IPS-15b (cell line): ENCODE measurements at regions not wholly inside any gene's neighbourhood (a gene's known extent, or its start where the extent isn't known, plus 50 kb on each side); places are given as distances from the start of the nearest gene placed in this dataset.

Experiments used
- H3K27me3 ChIP-seq: one replicate; pipeline ENCODE4 v1.6.1; 2013; ENCODE audit warnings: low read length; ENCODE audit not compliant: control insufficient read depth, insufficient read depth
- H3K36me3 ChIP-seq: one replicate; pipeline ENCODE4 v1.6.1; 2013; ENCODE audit warnings: low read length; ENCODE audit not compliant: control insufficient read depth, insufficient read depth
- H3K4me1 ChIP-seq: one replicate; pipeline ENCODE4 v1.6.1; 2013; ENCODE audit warnings: mild to moderate bottlenecking, low read length; ENCODE audit not compliant: control insufficient read depth, insufficient read depth
- H3K4me3 ChIP-seq: one replicate; pipeline ENCODE4 v1.5.1; 2013; ENCODE audit warnings: low read depth, low read length
- H3K9ac ChIP-seq: one replicate; pipeline ENCODE4 v1.6.1; 2013; ENCODE audit warnings: low read depth, mild to moderate bottlenecking, low read length
- H3K9me3 ChIP-seq: one replicate; pipeline ENCODE4 v1.6.1; 2013; ENCODE audit warnings: mild to moderate bottlenecking, low read length; ENCODE audit not compliant: control insufficient read depth, insufficient read depth

DNA sequence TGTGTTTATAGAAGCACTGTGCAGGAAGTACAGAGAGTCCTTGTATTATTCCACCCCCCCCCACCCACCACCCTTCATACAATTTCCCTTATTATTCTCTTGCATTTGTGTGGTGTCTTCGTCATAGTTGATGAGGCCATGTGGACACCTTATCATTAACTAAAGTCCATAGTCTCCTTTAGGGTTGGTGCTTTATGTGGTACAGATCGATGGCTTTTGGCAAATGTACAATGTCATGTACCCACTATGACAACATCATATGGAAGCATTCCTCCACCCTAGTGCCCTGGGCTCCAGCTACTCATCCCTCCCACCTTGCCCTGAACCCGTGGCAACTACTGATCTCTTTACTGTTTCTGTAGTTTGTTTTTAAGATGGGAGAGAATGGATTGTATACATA lies 93.8 kb upstream of the HDAC4 start:
- Histone ChIP-seq H3K9me3 (no peaks in the 10 kb centered on the region), H3K36me3 (no peaks in the 10 kb centered on the region), H3K9ac (no peak overlapping the region), H3K4me1 (no peaks in the 10 kb centered on the region), H3K4me3 (no peak overlapping the region), H3K27me3 (no peaks in the 10 kb centered on the region)

DNA sequence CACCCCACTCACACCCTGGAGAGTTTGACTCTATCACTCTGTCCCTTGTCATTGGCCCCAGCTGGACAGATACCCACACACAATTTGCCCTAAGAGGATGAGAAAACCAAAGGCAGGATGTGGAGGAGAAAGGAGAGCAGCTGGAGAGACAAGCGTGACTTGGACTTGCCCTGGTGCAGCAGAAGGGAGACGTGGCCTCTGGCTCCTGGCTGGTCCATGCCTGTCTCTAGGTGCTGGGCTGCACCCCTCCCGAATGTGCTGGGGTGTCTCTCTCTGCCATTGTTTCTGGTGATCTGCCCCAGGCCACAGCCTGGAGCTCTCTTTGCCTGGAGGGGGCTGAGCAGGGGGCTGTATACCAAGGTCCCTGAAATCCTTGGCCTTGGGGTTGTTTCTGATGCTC lies 88.7 kb upstream of the HDAC4 start:
- no peaks in the 10 kb centered on the region for H3K36me3 ChIP-seq
- no peak overlapping the region for H3K4me3 ChIP-seq
- H3K9ac ChIP-seq = no peak overlapping the region
- no peaks in the 10 kb centered on the region for H3K27me3 ChIP-seq
- no peaks in the 10 kb centered on the region for H3K4me1 ChIP-seq
- H3K9me3 ChIP-seq = no peaks in the 10 kb centered on the region

DNA sequence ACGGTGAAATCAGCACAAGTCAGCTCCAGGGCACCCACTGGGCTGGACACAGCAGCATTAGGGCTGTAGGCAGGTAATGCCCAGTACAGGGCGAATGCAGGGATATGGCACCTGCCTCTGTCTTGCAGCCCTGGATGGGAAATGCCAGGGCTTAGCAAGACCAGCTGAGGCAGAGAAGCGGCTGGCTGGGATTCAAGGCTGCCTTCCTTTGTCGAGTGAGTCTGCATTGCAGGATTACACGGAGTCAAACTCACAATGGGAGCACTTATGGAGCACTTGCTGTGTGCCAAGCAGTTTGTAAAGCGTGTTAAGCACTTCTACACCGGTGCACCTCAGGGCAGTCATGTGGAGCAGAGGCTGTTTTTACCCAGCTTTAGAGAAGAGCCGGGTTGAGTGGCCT lies 87.3 kb upstream of the HDAC4 start:
- no peaks in the 10 kb centered on the region for H3K27me3 ChIP-seq
- H3K4me1 ChIP-seq = no peaks in the 10 kb centered on the region
- H3K9me3 ChIP-seq = no peaks in the 10 kb centered on the region
- no peaks in the 10 kb centered on the region for H3K36me3 ChIP-seq
- no peak overlapping the region for H3K9ac ChIP-seq
- H3K4me3 ChIP-seq = no peak overlapping the region

DNA sequence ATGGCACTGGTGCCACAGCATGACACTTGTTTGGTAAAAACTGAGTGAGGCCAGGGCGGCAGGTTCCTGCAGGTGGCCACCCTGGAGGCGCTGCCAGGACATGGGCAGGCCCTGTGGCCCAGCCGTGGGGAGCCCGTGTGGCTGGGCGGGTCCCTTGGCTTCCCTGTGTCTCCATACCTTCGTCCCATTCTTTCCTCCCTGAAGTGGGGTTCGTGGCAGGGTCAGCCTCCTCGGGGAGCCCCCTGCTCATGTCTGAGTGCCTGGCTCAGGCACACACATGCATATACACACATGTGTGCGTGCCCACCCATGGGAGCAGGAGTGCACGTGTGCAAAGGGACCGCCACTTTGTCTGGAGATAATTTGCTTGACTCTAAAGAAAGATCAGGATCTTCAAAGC lies 86.5 kb upstream of the HDAC4 start:
- Histone ChIP-seq H3K9ac (no peak overlapping the region), H3K4me1 (no peaks in the 10 kb centered on the region), H3K9me3 (no peaks in the 10 kb centered on the region), H3K36me3 (no peaks in the 10 kb centered on the region), H3K4me3 (no peak overlapping the region), H3K27me3 (no peaks in the 10 kb centered on the region)

DNA sequence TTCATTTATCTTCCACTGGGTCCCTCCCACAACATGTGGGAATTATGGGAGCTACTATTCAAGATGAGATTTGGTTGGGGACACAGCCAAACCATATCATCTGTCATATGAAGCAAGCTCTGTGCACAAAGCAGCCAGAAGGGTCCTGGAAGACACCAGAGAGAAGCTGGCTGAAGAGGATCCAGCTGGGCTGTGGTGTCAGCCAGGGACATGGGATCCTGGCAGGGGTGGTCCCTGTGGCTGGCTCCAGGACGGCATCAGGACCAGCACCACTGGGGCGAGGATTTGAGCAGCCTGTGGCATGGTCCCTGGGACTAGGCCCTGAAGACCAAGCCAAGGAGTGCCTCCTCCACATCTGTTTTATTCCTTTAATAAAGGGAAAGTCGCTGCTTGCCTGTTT lies 84.8 kb upstream of the HDAC4 start:
- H3K36me3 ChIP-seq = no peaks in the 10 kb centered on the region
- no peak overlapping the region for H3K9ac ChIP-seq
- no peak overlapping the region for H3K4me3 ChIP-seq
- H3K27me3 ChIP-seq = no peaks in the 10 kb centered on the region
- no peaks in the 10 kb centered on the region for H3K9me3 ChIP-seq
- H3K4me1 ChIP-seq = no peaks in the 10 kb centered on the region

DNA sequence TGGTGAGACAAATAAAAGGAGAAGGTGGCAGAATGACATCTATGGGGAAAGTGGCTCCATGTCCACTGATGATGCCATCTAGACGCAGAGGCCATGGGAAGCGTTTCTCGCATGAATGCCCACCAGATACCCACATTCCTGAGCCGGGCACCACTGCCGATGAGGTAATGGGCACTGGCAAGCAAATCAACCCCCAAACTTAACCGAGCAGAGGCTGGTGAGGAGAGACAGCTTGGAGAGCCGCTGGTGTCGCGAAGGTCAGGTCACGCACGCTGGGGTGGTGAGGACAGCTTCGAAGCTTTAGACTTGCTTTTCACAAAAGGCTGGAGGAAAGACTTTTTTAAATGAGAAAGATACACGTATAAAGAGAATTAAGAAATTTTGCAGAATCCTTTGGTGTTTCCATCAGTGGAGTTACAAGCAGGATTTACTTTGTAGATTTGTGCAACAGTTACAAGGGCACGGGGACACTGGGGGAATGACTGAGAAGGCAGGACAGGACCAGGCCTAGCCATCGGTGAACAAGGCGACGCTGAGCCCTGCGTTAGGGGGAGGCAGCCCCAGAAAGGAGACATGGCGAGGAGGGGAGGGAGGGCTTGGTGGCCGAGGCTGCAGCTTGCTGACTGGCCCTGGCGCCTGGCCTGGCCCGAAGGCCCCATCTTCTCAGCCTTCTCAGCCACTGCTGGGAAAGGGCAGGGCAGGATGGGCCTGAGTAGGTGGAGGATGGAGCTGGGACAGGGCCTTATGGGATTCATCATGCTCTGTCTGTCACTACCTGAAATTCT lies 83.9 kb upstream of the HDAC4 start:
- no peak overlapping the region for H3K4me3 ChIP-seq
- H3K9ac ChIP-seq = no peak overlapping the region
- no peaks in the 10 kb centered on the region for H3K27me3 ChIP-seq
- no peaks in the 10 kb centered on the region for H3K36me3 ChIP-seq
- H3K4me1 ChIP-seq = no peaks in the 10 kb centered on the region
- no peaks in the 10 kb centered on the region for H3K9me3 ChIP-seq

DNA sequence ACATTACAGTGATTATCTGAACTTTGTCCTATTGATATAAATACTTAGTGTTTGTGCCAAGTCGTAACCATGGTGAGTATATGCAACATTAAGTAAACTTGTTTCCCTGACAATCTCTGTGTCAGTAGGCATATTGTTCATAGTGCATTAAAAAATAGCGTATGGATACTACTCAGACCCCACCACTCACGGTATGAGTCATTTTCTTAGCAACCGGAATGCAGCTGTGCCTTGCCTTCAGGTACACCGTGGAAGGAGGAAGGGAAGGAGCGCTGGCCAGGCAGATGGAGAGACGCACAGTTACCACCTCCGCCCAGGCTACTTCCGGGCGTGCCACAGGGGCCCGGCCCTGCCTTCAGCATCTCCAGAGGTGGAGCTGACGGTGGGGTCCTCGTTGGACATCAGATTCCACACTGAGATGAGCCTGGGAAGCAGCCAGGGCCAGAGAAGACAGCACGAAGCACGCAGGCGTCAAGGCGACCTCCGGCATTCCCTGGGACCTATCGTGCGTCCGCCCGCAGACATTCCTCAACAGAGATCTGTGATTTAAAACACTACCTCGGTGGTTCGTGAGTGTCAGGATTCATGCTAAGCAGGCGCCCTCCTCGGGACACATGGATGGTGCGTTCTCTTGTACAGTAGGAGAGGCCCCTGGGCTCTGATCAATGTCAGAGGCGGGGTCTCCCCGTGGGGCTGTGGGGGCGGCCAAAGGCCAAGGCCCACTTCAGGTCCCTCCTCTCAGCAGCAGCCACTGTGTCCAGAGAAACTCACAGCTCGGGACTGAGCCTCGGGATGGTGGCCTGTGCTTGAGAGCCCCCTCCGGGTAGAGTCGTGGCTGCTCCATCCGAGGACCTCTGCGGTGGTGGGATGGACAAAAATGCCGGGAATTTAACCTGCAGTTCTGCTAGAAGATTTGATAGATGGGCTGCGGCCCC lies 82.2 kb upstream of the HDAC4 start:
- Histone ChIP-seq H3K9me3 (no peaks in the 10 kb centered on the region), H3K27me3 (no peaks in the 10 kb centered on the region), H3K4me1 (no peaks in the 10 kb centered on the region), H3K4me3 (no peak overlapping the region), H3K36me3 (no peaks in the 10 kb centered on the region), H3K9ac (no peak overlapping the region)

DNA sequence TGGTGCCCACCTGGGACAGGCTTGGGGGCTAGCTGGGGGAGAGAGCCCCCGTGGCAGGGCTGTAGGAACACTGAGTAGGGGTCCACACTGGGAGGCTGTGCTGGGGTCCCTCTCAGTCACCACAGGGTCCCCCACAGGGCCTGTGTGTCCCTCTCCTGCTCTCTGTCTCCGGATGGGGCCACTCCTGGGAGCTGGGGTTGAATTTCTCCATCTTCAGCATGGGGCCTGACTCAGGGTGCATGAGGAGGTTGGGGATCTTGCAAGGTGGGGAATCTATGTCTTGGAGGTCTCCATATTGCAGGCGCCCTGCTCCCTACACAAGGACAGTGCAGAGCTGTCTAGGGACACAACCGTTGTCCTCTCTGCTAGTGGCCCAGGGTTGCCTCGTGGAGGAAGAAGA lies 78.7 kb upstream of the HDAC4 start:
- Histone ChIP-seq H3K36me3 (no peaks in the 10 kb centered on the region), H3K4me3 (no peak overlapping the region), H3K9ac (no peak overlapping the region), H3K4me1 (no peaks in the 10 kb centered on the region), H3K27me3 (no peaks in the 10 kb centered on the region), H3K9me3 (no peaks in the 10 kb centered on the region)

DNA sequence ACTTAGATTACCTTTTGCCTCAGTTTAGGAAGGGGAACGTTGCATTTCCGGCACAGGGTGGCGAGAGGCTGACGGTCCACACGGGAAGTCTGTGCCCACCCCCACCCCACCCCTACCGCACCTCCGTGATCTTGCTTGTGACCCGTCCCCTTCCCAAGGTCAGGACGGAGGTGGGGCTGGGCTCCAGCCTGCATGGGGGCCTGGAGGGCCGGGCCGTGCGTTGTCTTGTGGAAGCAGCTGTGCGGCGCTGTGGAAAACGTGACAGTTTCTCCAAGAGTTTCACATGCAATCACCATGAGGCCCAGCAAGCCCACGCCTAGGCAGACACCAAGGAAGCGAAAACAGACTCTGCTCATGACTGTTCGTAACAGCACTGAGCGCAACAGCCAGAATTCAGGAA lies 76.8 kb upstream of the HDAC4 start:
- no peaks in the 10 kb centered on the region for H3K27me3 ChIP-seq
- H3K4me1 ChIP-seq = no peaks in the 10 kb centered on the region
- H3K9me3 ChIP-seq = no peaks in the 10 kb centered on the region
- no peak overlapping the region for H3K9ac ChIP-seq
- H3K36me3 ChIP-seq = no peaks in the 10 kb centered on the region
- H3K4me3 ChIP-seq = no peak overlapping the region

DNA sequence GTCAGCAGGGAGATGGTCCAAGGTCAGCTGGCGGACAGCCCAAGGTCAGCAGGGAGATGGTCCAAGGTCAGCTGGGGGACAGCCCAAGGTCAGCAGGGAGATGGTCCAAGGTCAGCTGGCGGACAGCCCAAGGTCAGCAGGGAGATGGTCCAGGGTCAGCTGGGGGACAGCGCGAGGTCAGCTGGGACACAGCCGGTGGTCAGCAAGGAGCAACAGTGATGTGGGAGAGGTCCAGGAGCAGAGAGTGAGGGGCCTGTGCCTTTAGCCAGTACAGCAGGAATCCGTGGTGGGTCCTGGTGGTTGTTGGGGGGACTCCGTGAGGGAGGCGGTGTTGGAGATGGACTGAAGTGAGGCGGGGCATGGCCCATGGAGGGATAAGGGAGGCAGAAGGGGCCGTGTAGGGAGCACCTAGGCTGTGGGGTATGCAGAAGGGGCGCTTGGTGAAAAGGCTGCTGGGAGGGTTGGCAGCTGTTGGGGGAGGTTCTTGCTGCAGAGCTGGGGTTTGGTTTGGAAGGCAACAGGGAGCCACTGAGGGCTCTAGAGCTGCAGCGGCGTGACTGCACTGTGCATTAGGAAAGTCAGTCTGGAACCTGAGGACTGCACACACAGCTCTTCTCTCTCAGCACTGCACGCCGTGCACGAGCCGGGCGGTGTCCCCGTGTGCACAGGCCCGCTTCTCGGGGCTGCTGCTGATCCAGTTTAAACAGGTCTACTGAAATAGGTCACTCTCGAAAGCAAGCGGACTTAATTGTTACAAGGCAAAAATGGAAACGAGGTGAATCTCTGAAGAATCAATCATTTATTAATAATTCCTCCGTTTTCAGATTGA lies 76.2 kb upstream of the HDAC4 start:
- H3K9me3 ChIP-seq = no peaks in the 10 kb centered on the region
- no peak overlapping the region for H3K9ac ChIP-seq
- no peaks in the 10 kb centered on the region for H3K36me3 ChIP-seq
- no peaks in the 10 kb centered on the region for H3K4me1 ChIP-seq
- no peaks in the 10 kb centered on the region for H3K27me3 ChIP-seq
- H3K4me3 ChIP-seq = no peak overlapping the region

DNA sequence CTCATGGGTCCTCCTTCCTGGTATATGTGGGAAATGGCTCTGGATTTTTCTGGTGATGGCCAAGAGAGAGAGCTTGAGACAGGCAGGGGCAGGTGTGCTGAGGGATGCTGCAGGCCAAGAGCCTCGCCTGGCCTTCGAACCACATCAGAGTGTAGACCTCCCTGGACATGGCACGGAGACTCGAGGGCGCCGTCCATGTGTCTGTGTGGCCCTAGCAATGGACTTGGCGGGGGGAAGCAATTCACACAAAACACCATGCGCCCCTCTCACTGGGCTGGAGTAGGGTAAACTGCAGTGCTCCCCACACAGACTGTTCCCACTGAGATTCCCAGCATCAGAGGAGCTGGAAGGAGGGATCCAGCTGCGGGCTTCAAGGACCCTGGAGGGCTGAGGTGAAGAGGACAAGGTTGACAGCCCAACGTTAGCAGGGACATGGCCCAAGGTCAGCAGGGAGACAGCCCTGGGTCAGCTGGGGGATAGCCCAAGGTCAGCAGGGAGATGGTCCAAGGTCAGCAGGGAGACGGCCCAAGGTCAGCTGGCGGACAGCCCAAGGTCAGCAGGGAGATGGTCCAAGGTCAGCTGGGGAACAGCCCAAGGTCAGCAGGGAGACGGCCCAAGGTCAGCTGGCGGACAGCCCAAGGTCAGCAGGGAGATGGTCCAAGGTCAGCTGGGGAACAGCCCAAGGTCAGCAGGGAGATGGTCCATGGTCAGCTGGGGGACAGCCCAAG lies 75.4 kb upstream of the HDAC4 start:
- H3K4me3 ChIP-seq = no peak overlapping the region
- H3K36me3 ChIP-seq = no peaks in the 10 kb centered on the region
- no peaks in the 10 kb centered on the region for H3K4me1 ChIP-seq
- H3K27me3 ChIP-seq = no peaks in the 10 kb centered on the region
- no peaks in the 10 kb centered on the region for H3K9me3 ChIP-seq
- H3K9ac ChIP-seq = no peak overlapping the region
